Hepatocyte (in vitro differentiated cells): ENCODE measurements at regions not wholly inside any gene's neighbourhood (a gene's known extent, or its start where the extent isn't known, plus 50 kb on each side); places are given as distances from the start of the nearest gene placed in this dataset.

Experiments used
- EZH2phosphoT487 ChIP-seq: fragments of 200-600 bp; sonication (generic); IDR thresholded peaks from one replicate; pipeline ENCODE4 v1.6.1; 2018; ENCODE audit warnings: antibody characterized with exemption, mild to moderate bottlenecking, low read depth, moderate library complexity; ENCODE audit not compliant: unreplicated experiment, severe bottlenecking
- TF ChIP-seq, protein P1 (sequence below): fragments of 200-600 bp; sonication (generic); IDR thresholded peaks from 2 replicates; pipeline ENCODE4 v1.5.1; 2016; ENCODE audit warnings: antibody characterized with exemption, mild to moderate bottlenecking; ENCODE audit not compliant: poor library complexity

- TF ChIP-seq, protein P1, sequence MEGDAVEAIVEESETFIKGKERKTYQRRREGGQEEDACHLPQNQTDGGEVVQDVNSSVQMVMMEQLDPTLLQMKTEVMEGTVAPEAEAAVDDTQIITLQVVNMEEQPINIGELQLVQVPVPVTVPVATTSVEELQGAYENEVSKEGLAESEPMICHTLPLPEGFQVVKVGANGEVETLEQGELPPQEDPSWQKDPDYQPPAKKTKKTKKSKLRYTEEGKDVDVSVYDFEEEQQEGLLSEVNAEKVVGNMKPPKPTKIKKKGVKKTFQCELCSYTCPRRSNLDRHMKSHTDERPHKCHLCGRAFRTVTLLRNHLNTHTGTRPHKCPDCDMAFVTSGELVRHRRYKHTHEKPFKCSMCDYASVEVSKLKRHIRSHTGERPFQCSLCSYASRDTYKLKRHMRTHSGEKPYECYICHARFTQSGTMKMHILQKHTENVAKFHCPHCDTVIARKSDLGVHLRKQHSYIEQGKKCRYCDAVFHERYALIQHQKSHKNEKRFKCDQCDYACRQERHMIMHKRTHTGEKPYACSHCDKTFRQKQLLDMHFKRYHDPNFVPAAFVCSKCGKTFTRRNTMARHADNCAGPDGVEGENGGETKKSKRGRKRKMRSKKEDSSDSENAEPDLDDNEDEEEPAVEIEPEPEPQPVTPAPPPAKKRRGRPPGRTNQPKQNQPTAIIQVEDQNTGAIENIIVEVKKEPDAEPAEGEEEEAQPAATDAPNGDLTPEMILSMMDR, result no peak
- TF ChIP-seq EZH2phosphoT487, result no peak
Observed at GRCh38 chr11:111441443-111441842, 62.4 kb upstream of the POU2AF1 start.
